AG09309 (cell line): ENCODE measurements at regions not wholly inside any gene's neighbourhood (a gene's known extent, or its start where the extent isn't known, plus 50 kb on each side); places are given as distances from the start of the nearest gene placed in this dataset.

Experiments
- DNase-seq: peaks from one replicate; pipeline ENCODE4 v3.0.0-alpha.2; 2010; ENCODE audit warnings: low read depth
- H3K4me3 ChIP-seq: 2 replicates; pipeline ENCODE4 v1.5.1; 2011; ENCODE audit warnings: mild to moderate bottlenecking, low read depth, low read length, moderate library complexity; ENCODE audit not compliant: control insufficient read depth
- CTCF ChIP-seq: IDR thresholded peaks from 2 replicates; pipeline ENCODE4 v1.5.1; 2011; ENCODE audit warnings: mild to moderate bottlenecking, low read depth, low read length, inconsistent platforms; ENCODE audit not compliant: insufficient read depth, control insufficient read depth; ENCODE audit errors: missing control alignments

GRCh38 chr2:71846669-71847291, 300.9 kb downstream of the CYP26B1 start:
- no peak for DNase-seq
- no peak for TF ChIP-seq CTCF
- H3K4me3 ChIP-seq: no peak overlapping the region

GRCh38 chr2:71846072-71846471, 301.6 kb downstream of the CYP26B1 start:
- no peak overlapping the region for H3K4me3 ChIP-seq
- no peak for DNase-seq
- TF ChIP-seq CTCF: no peak

- no peak for TF ChIP-seq CTCF
- no peak for DNase-seq
- no peak overlapping the region for H3K4me3 ChIP-seq
Measured at GRCh38 chr2:71844967-71845366, 302.7 kb downstream of the CYP26B1 start.

- TF ChIP-seq CTCF: no peak
- no peak for DNase-seq
Measured at GRCh38 chr2:71843391-71843850, 304.2 kb downstream of the CYP26B1 start.

GRCh38 chr2:71842744-71843143, 304.9 kb downstream of the CYP26B1 start:
- H3K4me3 ChIP-seq: no peak overlapping the region
- no peak for TF ChIP-seq CTCF
- DNase-seq: no peak

More at GRCh38 chr2:71843391-71843850, 304.2 kb downstream of the CYP26B1 start:
- H3K4me3 ChIP-seq: no peak overlapping the region

GRCh38 chr2:71839826-71840225, 307.8 kb downstream of the CYP26B1 start:
- no peak for DNase-seq
- no peak overlapping the region for H3K4me3 ChIP-seq
- TF ChIP-seq CTCF: no peak
